AML-193 (cell line): ENCODE measurements at regions not wholly inside any gene's neighbourhood (a gene's known extent, or its start where the extent isn't known, plus 50 kb on each side); places are given as distances from the start of the nearest gene placed in this dataset.
"Not testable (repeated sequence)": the region's sequence is repeated elsewhere in the genome, so short reads cannot be mapped to it uniquely, and the experiment has no call there.

Experiments
- DNase-seq, 2 experiments: peaks; one replicate each; lab custom pipeline; 2025; lab: John Stamatoyannopoulos, UW

DNA sequence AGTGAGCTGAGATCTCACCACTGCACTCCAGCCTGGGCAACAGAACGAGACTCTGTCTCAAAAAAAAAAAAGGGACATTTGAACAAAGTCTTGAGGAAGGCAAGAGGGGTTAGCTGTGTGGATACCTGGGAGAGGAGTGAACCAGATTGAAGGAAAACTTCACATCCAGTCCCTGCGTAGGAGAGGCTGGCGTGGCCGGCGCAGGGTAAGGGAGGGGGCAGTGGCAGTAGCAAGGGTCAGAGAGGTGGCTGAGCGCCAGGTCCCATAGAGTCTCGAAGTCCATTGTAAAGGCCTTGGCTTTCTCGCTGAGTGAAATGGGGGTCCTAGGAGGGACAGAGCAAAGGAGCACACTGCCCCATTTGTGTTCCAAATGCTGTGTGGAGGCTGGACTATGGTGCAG, 171.8 kb upstream of the WSCD1 start:
- no peak for DNase-seq

DNA sequence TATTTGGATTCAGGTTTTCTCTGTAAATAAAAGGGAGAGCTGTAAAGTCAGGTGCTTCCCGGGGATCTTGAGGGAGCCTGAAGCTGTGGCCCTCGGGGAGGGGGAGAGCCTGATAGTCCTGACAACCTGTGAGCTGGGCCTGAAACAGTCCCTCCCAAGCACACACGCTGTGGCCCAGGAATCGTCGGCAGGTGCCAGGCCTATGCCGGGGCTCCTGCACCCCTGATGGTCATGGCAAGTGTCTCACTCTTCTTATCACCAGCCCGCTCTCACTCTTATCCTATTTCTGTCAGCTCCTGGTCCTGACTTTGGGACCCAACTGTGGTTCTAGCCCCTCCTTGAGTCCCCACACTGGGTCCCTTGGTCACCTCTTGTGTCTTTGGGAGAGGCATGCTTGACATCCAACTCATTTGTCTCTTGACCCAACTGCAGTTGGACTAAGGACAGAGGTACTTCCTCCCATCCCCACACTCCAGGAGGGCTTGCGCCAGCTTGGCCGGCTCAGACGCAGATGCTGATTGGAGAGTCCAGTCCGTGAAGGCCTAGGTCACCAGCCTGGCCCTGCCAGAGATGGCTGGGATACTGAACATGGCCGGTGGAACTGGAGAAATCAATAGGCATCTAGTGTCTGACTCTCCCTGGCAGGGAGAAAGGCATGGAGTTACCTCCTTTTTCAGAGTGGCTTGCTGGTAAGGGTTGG, 170.5 kb upstream of the WSCD1 start:
- DNase-seq, result no peak

DNA sequence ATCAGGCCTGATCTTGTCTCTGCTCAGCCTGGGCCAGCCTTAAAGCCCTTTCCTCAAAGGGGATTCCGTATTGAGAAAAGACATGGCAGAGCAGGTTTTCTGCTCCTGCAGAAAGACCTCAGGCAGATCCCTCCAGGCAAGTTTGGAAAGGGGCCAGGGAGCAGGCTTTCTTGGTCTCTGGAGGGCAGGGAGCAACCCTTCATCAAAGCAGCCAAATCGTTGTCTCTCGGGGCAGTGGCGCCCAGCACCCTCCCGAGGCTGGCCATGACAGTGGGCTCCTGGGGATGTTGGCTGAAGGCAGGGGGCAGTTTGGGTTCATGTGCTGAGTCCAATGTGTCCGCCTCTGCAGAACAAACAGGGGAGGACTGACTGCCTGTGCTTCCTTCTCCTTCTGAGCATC, 168.4 kb upstream of the WSCD1 start:
- no peak for DNase-seq

DNA sequence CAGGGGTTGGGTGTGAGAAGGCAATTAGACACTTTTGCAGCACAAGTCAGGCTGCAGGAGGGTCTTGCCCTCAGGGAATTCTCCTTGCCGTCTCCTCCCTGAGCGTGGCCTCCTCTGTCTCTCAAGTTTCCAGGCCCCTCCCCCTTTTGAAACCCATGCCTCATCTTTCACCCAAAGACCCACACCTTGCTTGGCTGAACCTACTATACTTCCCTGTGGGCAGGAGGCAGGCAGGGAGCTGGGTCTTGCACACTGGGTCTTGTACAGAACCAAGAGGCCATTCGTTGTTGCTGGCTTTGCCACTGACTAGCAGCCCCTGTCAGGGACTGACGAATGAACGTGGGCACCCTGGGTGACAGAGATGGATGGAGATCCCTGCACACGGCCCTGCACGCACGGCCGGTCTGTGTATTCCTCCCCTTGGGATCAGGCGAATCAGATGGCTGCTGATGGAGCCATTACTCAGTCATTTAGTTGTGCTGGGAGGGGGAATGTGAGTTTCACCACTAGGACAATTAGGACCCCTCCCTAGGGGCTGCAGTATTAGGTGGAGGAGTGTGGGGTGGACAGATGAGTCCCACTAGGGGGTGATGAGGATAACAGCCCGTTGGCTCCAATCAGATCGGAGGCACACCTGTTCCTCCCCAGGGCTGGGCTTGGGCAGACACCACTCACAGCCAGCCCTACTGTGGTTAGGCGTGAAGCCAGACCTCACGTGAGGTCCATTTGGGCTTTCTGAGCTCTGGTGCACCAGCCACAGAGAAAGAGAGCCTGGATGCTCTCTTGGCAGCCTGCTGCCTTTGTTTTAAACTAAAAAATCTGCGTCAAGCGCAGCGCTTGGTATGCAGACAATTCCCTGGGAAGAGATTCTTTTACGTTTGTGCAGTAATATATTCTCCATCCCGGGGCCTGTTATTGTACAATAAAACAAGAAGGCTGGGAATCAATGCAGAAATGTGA, 167.7 kb upstream of the WSCD1 start:
- no peak for DNase-seq

DNA sequence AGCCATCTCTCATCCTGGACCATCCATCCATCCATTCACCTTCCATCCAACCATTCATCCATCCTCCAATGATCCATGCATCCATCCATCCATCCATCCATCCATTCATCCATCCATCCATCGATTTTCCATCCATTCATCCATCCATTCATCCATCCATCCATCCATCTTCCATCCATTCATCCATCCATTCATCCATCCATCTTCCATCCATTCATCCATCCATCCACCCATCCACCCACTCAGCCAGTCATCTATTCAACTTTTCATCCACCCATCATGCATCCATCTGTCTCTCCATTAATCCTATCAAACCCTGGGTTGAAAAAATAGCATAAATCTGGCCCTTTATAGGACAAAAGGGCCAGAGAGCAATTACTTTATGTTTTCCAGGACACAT, 158.3 kb upstream of the WSCD1 start:
- no peak for DNase-seq

DNA sequence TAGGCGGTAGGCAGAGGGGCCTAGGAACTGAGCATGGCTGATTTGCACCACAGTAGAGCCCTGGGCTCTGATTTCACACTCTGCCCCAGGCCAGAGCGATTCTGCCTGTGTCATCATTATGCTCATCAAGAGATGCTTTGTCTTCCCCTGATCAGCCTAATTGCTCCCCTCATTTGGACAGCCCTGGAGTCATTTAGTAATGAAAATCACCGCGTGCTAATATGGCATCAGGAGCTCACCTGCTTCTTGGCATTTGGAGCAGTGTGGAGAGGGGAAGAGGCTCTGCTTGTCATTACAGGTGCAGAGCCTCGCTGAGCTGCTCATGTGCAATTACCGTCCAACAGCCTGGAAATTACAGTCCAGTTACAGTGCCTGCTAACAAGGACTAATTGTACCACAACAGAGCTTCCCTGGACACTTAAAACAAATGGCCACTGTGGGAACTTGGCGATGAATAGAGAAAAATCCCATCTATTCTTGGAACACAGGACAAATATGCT, 157.1 kb upstream of the WSCD1 start:
- no peak for DNase-seq

DNA sequence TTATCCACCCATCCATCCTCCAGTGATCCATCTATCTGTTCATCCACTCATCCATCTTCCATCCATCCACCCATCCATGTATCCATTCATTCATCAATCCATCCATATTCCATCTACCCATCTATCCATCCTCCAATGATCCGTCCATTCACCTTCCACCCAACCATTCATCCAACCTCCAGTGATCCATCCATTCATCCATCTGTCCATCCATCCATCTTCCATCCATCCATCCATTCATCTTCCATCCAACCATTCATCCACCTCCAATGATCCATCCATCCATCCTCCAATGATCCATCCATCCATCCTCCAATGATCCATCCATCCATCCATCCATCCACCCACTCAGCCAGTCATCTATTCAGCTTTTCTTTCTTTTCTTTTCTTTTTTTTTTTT, 156.5 kb upstream of the WSCD1 start:
- no peak for DNase-seq

DNA sequence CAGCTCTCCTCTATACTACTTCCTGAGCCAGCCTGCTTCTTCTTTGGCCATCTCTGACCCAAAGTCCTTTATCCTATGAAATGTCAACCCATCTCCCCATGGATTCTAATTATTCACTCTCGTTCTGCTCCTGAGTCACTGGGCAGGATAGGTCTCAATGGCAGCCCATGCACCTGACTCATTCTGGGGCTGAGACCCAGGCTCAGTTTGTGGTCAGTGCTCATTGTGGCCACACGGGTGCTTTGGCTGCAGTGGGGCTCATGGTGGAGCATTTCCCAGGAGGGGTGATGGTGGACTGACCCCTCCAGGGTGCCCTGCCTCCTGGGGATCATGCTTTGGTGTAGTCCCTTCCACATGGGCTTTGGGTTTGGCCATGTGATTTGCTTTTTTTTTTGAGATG, 154.8 kb upstream of the WSCD1 start:
- no peak for DNase-seq

DNA sequence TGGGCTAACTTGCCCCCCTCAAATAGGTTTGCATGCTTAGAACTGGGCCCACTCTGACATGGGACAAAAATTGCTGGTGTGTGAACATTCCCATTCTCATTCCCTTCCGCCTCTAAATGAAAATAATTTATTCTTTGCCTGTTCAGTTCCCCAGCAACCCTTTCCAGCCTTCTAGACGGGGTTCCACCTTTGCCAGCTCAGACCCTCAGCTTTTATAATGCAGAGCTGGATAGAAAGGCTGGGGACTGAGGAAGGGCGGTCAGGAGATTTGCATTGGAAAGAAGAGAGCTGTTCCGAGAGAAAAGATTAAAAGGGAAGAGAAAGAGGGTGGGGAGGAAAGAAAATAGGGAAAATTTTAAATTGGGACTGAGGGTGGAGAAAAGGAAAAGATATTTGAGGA, 151.1 kb upstream of the WSCD1 start:
- DNase-seq, result no peak

DNA sequence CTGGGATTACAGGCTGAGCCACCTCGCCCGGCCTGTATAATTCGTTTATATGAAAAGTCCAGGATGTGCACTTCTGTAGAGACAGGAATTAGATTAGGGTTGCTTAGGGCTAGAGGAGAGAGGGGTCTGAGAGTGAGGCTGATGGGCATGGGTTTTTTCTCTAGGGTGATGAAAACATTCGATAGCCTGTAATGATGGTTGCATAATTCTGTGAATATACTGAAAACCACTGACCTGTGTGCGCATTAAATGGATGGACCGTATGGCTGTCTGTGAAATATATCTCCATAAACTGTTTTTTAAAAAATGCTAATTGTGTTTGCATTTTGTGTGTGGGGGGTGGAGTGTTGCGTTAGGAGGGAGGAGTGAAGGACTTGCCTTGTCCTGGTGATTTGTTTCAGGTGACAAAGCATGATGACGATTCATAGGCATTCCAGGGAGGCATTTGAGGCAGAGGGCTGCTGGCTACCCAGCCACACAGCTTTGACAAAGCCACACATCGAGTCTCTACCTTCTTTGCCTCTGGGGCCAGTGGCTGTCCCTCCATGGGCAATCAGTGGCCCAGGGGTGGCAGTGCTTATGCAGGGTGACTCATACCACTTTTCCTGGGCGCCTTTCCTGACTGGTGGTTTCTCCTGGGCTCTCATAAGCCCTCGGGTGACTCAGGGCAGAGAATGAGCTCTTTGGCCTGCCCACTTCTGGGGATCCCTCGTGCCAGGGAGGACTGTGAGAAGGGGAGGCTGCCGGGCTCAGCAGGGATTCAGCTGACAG, 148.5 kb upstream of the WSCD1 start:
- no peak for DNase-seq

DNA sequence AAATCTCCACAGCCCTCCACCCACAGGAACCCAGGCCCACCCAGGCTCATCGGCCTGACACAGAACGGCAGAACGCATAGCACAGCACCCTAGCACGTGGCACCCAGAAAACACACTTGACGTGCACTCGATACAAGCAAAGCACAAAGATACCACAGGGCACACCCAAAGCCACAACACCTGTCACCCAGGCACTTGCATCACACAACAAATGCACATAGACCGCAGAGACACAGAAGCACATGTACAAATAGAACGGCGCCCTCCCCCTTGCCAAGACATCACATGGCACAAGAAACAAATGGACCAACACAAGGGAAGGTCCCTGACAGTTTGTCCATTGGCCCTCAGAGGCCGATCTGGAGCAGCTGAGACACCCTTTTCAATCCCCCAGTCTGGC, 147.7 kb upstream of the WSCD1 start:
- no peak for DNase-seq

DNA sequence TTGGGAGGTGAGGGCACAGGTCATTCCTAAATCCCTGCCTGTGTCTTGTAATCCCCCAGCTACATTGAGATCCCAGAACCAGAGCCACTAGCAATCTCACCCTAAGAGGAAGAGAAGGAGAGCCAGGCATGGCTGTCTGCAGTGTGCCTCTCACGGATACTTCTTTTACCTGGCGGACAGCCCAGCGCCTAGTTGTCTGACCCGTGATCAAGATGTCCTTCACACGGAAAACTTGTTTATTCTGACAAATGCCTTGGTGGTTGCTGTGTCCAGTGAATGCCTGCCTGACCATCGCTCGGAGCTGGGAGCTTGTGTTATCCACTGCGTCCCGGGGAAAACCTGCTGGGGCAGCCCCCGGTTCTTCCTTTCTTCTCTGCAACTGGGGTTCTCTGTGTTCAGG, 140.5 kb upstream of the WSCD1 start:
- no peak for DNase-seq

DNA sequence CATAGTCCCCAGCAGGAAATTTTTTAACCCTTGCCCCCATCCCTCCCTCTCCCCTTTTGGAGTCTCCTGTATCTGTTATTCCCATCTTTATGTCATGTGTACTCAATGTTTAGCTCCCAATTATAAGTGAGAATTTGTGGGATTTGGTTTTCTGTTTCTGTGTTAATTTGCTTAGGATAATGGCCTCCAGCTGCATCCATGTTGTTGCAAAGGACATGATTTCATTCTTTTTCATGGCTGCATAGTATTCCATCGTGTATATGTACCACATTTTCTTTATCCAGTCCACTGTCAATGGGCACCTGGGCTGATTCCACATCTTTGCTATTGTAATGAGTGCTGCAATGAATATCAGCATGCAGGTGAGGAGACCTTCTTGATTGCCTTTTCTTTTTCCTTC, 139.6 kb upstream of the WSCD1 start:
- DNase-seq, result not testable (repeated sequence)

DNA sequence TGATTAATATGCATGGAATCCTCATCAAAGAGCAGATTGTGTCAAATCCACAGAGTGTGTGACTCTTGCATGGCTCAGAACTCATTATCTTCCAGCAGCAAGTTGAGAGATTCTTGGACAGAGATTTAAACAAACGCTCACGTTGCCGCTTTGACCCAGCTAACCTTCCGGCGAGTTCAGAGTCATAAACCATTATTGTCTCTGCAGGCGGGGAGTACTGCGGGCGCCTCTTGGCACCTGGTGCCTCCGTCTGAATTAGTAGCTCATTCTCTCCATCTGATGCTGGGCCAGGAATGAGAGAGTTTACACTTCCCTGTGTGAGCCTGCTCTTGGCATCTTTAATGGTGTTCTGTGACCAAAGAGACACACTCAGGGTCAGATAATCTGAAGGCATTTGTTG, 138.6 kb upstream of the WSCD1 start:
- no peak for DNase-seq

DNA sequence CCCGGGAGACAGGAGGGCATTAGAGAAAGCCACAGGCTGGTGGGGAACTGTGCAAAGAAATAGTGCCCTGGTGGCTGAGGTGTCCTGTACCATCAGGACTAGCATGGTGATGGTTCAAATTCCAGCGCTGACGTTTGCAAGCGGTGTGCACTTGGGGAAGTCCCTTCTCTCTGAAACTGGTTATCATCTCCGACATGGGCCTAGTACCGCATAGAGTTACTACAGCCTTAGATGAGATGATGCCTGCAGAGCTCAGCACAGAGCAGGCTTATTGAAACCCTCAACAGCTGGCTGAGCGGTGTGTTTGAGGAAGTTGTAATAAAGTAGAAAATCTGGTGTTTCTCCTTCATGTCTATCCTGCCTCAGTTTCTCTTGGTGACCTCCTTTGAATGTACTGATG, 136.7 kb upstream of the WSCD1 start:
- DNase-seq, result no peak

DNA sequence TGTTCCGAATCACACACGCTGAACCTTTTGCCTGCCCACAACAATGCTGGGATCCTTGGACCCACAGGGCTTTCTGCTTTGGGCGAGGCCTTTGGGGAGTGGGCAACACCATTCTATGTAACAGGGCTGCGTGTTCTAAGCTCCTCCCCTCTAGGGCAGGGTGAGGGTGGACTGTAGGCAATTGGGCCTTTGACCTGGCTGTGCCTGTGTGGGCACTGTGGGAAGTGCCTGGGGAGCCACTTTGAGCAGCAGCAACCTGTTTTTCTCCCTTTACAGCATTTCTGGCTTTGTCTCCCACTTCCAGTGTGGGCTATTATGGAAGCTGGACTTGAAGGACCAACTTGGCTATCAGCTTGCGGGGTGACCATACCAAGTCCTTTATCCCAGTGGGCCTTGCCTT, 128.9 kb upstream of the WSCD1 start:
- no peak for DNase-seq

DNA sequence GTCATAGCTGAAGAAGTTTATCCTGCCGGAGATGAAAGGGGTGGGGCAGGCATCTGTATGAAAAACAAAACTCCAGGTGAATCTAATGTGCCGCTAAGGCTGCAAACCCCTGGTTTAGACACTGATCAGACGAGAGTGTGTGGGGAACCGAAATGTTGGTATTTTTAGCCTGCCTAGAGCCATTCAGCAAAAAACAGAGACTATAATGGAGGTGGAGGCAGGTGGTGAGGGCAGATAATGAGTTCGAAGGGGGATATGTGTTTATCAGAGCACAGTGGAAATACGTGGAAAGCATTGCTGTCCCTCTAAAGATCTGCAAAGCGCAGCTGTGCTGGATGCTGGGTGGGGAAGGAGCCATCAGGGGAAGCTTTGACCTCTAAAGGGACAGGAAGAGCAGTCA, 127.5 kb upstream of the WSCD1 start:
- no peak for DNase-seq

DNA sequence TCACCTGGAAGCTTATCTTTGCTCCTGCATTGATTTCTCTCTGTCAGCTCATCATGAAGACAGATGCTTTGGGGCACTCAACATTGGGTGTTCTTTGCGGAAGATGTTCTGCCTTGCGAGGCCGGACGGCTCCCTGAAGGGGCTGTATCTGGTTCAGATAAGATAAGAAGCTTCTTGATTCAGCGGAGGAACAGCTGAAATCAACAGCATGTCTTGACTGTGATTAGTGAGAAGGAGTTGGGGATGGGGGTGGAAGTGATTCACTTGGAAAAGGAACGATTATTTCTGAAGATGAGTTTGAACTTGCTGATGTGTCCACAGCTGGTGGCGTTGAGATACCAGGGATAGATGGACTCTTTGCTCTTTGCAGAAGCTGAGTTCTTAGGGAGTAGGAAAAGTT, 126.9 kb upstream of the WSCD1 start:
- DNase-seq, result no peak

DNA sequence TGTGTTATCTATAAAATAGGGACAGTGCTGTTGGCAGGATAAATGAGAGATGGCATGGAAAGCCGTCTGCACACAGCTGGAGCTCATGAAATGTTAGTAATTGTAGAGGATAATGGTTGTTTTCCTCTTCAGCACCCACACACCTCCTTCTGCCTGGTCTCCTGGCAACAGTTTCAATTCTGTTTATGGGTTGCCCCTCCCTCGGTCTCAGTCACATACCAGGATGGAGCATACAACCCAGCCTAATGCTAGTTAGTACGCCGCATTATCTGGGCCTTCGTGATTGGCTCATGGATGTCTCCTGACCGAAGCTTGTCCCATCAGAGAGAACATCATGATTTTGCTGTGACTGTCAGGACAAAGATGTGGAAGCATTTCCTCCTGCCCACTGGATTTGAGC, 126.2 kb upstream of the WSCD1 start:
- DNase-seq, result no peak

DNA sequence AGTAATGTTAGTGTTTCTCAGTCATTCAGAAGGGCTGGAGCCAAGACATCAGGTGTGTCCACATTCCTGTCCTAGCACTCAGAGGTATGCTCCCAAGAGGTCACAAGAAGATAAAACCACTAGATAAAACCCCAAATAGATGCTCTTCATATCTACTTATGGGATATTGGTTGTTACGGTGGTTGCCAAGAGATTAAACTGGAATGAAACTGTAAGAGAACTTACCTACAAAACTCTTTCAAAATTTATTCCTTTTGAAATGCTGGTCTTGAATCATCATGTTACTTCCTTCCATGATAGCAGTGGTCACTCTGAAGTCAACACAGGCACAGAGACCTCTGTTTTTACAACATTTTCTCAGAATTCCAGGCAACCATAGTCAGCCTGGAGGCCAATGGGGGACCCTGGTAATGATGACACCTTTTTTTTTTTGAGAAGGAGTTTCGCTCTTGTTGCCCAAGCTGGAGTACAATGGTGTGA, 122.4 kb upstream of the WSCD1 start:
- DNase-seq, result no peak

DNA sequence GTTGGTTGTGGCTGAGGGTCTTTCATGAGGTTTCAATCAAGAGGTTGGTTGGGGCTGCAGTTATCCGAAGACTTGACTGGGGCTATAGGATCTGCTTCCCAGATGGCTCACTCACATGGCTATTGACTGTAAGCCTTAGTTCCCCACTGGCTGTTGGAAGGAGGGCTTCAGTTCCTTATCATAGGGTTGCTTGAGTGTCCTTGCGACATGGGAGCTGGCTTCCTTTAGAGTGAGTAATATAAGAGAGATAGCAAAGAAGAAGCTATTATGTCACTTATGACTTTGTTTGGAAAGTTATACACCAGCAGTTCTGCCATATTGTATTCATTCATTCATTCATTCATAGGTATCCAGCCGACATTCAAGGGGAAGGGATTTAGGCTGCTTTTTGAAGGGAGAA, 121.4 kb upstream of the WSCD1 start:
- DNase-seq, result no peak

DNA sequence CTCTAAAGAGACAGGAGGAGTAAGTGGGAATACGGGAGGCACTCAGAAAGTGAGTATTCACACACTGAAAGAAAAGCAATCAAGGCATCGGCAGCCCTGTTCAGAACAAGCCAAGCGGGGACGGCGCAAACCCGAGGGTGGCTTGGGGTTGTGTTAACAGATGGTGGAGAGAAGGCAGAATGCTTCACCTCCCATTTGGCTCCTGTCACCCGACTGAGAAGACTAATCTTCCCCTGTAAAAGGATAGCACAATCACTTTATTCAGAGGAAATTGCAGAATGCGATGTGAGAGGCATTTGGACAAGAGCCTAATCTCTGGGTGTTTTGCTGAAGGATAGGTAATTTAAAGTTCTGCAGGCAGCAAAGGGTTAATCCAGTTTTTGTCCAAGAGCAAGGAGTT, 119.3 kb upstream of the WSCD1 start:
- no peak for DNase-seq
